K562 (cell line): ENCODE measurements at regions not wholly inside any gene's neighbourhood (a gene's known extent, or its start where the extent isn't known, plus 50 kb on each side); places are given as distances from the start of the nearest gene placed in this dataset.

Experiments used
- REST ChIP-seq, 2 experiments: fragments of 450-650 bp; formaldehyde crosslinking in 1 of 2; IDR thresholded peaks; 2 replicates each; pipeline versions ENCODE4 v1.4.0 to v1.6.1; 2014 to 2020; ENCODE audit warnings: mild to moderate bottlenecking in 2 of 2, borderline replicate concordance in 1 of 2, low read depth in 1 of 2
- TF ChIP-seq, protein P1 (sequence below), 2 experiments: fragments of 450-650 bp; IDR thresholded peaks; 2 replicates each; pipeline ENCODE4 v1.6.1; 2016; ENCODE audit warnings: mild to moderate bottlenecking in 2 of 2, borderline replicate concordance in 1 of 2, low read depth in 1 of 2, moderate library complexity in 1 of 2

DNA sequence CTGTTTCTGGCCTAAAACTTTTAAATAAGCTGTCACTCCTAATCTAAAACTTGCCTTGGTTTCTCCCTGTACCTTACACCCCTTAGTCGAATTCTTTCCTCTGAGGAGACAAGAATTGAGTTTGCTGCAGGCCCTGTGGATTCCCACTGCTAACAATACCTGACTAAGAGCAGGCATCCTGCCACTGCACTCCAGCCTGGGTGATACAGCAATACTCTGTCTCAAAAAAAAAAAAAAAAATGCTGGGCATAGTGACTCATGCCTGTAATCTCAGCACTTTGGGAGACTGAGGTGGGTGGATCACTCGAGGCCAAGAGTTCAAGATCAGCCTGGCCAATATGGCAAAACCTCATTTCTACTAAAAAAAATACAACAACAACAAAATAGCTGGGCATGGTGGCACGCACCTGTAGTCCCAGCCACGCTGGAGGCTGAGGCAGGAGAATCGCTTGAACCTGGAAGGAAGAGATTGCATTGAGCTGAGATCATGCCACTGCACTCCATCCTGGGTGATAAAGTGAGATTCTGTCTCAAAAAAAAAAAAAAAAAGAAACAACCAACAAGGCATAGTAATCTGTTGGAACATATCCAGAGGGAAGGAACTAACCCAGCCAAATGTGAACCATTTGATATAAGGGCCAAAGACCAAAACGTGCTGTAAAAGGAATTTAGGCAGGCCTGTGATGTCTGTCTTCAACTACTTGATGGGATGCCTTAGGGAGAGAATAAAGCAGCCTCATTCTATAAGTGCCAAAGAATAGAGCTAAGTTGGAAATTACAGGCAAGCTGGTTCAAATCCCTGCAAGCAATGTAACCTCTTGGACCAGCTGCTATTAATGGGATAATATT is 732.7 kb upstream of the AUTS2 start (continued):
- TF ChIP-seq REST (IDR thresholded peaks at IDR 0.05; ENCODE audit: borderline replicate concordance) (no peak), REST (CRISPR knock-in tag; IDR thresholded peaks at IDR 0.05; ENCODE audit: low read depth) (no peak)
- TF ChIP-seq, protein P1, sequence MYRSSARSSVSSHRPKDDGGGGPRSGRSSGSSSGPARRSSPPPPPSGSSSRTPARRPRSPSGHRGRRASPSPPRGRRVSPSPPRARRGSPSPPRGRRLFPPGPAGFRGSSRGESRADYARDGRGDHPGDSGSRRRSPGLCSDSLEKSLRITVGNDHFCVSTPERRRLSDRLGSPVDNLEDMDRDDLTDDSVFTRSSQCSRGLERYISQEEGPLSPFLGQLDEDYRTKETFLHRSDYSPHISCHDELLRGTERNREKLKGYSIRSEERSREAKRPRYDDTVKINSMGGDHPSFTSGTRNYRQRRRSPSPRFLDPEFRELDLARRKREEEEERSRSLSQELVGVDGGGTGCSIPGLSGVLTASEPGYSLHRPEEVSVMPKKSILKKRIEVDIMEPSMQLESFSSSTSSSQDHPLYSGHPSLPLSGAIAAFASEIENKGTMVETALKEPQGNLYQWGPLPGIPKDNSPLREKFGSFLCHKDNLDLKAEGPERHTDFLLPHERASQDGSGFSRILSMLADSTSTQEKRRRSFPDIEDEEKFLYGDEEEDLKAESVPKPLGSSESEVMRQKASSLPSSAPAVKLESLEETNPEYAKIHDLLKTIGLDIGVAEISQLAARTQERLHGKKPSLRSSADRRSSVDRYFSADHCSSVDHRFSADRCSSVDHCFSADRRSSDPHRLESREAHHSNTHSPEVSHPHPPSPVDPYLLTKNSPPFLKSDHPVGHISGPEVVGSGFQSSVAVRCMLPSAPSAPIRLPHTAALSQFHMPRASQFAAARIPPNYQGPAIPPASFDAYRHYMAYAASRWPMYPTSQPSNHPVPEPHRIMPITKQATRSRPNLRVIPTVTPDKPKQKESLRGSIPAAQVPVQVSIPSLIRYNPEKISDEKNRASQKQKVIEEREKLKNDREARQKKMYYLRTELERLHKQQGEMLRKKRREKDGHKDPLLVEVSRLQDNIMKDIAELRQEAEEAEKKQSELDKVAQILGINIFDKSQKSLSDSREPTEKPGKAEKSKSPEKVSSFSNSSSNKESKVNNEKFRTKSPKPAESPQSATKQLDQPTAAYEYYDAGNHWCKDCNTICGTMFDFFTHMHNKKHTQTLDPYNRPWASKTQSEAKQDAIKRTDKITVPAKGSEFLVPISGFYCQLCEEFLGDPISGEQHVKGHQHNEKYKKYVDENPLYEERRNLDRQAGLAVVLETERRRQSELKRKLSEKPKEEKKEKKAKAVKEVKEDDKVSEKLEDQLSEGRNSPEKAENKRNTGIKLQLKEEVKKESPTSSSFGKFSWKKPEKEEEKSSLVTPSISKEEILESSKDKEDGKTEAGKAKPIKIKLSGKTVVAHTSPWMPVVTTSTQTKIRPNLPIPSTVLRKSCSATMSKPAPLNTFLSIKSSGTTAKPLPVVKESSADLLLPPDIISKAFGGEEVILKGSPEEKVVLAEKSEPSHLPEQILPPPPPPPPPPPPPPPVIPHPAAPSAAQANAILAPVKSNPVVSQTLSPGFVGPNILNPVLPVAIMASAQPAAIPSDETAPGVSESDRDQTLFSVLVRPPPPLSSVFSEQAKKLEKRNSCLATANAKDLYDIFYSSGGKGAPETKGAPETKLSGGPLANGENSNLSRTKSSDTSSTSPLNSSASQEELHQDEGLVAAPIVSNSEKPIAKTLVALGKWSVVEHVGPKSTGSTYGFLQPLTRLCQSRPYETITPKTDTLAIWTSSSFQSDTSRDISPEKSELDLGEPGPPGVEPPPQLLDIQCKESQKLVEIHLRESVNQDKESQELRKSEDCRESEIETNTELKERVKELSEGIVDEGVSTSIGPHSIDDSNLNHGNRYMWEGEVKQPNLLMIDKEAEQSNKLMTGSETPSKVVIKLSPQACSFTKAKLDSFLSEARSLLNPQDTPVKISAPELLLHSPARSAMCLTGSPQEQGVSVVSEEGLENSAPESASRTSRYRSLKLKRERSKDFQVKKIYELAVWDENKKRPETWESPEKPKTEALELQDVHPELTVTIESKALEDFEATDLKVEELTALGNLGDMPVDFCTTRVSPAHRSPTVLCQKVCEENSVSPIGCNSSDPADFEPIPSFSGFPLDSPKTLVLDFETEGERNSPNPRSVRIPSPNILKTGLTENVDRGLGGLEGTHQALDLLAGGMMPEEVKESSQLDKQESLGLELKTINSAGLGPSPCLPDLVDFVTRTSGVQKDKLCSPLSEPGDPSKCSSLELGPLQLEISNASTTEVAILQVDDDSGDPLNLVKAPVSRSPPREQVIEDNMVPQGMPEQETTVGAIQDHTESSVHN (IDR thresholded peaks at IDR 0.05; ENCODE audit: borderline replicate concordance in 1 of 2, low read depth in 1 of 2): no peak
- TF ChIP-seq, all 486 proteins: peak for 0
